HG03521 (cell line): ENCODE measurements at regions not wholly inside any gene's neighbourhood (a gene's known extent, or its start where the extent isn't known, plus 50 kb on each side); places are given as distances from the start of the nearest gene placed in this dataset.

Source experiments
- ATAC-seq: cut with Tn5 transposase; IDR thresholded peaks from one replicate; pipeline ENCODE4 v1.9.1; 2021; ENCODE audit warnings: mild to moderate bottlenecking, moderate library complexity; ENCODE audit not compliant: unreplicated experiment

GRCh38 chr7:41252957-41253356 is 449.9 kb downstream of the INHBA start:
- ATAC-seq: no peak

- ATAC-seq: no peak
Observed at GRCh38 chr7:41252551-41252950, 450.3 kb downstream of the INHBA start.

GRCh38 chr7:41247143-41247865 is 455.6 kb downstream of the INHBA start:
- no peak for ATAC-seq

GRCh38 chr7:41245916-41246315 is 457.0 kb downstream of the INHBA start:
- ATAC-seq: no peak

- ATAC-seq: no peak
Observed at GRCh38 chr7:41244246-41244645, 458.6 kb downstream of the INHBA start.

- no peak for ATAC-seq
Observed at GRCh38 chr7:41241641-41242040, 461.2 kb downstream of the INHBA start.

- ATAC-seq: no peak
Observed at GRCh38 chr7:41239596-41239995, 463.3 kb downstream of the INHBA start.

- no peak for ATAC-seq
Observed at GRCh38 chr7:41238851-41239331, 464.0 kb downstream of the INHBA start.

- no peak for ATAC-seq
Observed at GRCh38 chr7:41237956-41238355, 464.9 kb downstream of the INHBA start.

- no peak for ATAC-seq
Observed at GRCh38 chr7:41232086-41232485, 470.8 kb downstream of the INHBA start.

- ATAC-seq: no peak
Observed at GRCh38 chr7:41224063-41224763, 478.7 kb downstream of the INHBA start.

GRCh38 chr7:41222746-41223145 is 480.1 kb downstream of the INHBA start:
- no peak for ATAC-seq

GRCh38 chr7:41220266-41220665 is 482.6 kb downstream of the INHBA start:
- no peak for ATAC-seq

GRCh38 chr7:41219276-41219675 is 483.6 kb downstream of the INHBA start:
- no peak for ATAC-seq

GRCh38 chr7:41217306-41217705 is 485.6 kb downstream of the INHBA start:
- no peak for ATAC-seq

- ATAC-seq: no peak
Observed at GRCh38 chr7:41207141-41207540, 495.7 kb downstream of the INHBA start.

GRCh38 chr7:41206267-41206666 is 496.6 kb downstream of the INHBA start:
- ATAC-seq: no peak

GRCh38 chr7:41205600-41205999 is 497.3 kb downstream of the INHBA start:
- no peak for ATAC-seq

- ATAC-seq: no peak
Observed at GRCh38 chr7:41203542-41203941, 499.3 kb downstream of the INHBA start.

GRCh38 chr7:41201021-41201420 is 501.9 kb downstream of the INHBA start:
- no peak for ATAC-seq

GRCh38 chr7:41199136-41199535 is 503.8 kb downstream of the INHBA start:
- no peak for ATAC-seq

- ATAC-seq: no peak
Observed at GRCh38 chr7:41198502-41198901, 504.4 kb downstream of the INHBA start.
